SK-N-SH (cell line): ENCODE measurements at regions not wholly inside any gene's neighbourhood (a gene's known extent, or its start where the extent isn't known, plus 50 kb on each side); places are given as distances from the start of the nearest gene placed in this dataset.

ENCODE experiments used
- CTCF ChIA-PET: fragments of 300-600, 350-600 bp; formaldehyde crosslinking; extraction: SDS; loops from one replicate; lab custom pipeline; 2021; lab: Yijun Ruan, JAX
- POLR2A ChIA-PET: fragments of 350-600 bp; sonication (Branson Sonifier 250); formaldehyde crosslinking; extraction: SDS; loops from one replicate; lab custom pipeline; 2020; ENCODE audit warnings: antibody characterized with exemption, inconsistent platforms; lab: Yijun Ruan, JAX
- DNase-seq: peaks from one replicate; pipeline ENCODE4 v3.0.0; 2012
- H2AFZ ChIP-seq: fragments of 200-600 bp; sonication (generic); 2 replicates; pipeline ENCODE4 v1.8.1; 2016; ENCODE audit warnings: antibody characterized with exemption, mild to moderate bottlenecking, low read depth
- H3F3A ChIP-seq: fragments of 200-600 bp; sonication (generic); replicated peaks from 2 replicates; pipeline ENCODE3; 2016; ENCODE audit warnings: antibody characterized with exemption, mild to moderate bottlenecking; ENCODE audit not compliant: insufficient read depth
- H3K27ac ChIP-seq, 2 experiments: fragments of 200-500 bp in 1 of 2; fragments of 200-600 bp in 1 of 2; sonication (Bioruptor generic) in 1 of 2; sonication (generic), shearing (Covaris generic) in 1 of 2; 2 replicates each; pipeline versions ENCODE4 v1.5.1 to v1.6.1; 2014 to 2016; ENCODE audit warnings: low read depth in 2 of 2, inconsistent platforms in 1 of 2, low read length in 1 of 2, mild to moderate bottlenecking in 1 of 2, mixed read lengths in 1 of 2
- H3K27me3 ChIP-seq: fragments of 200-600 bp; sonication (generic), shearing (Covaris generic); 2 replicates; pipeline ENCODE4 v1.6.1; 2016; ENCODE audit warnings: mixed run types; ENCODE audit not compliant: insufficient read depth
- H3K36me3 ChIP-seq, 2 experiments: fragments of 200-500 bp in 1 of 2; fragments of 200-600 bp in 1 of 2; sonication (Bioruptor generic) in 1 of 2; sonication (generic) in 1 of 2; replicated peaks in 1 of 2; 2 replicates each; pipeline versions ENCODE3 to v1.5.1; 2014 to 2016; ENCODE audit warnings: low read length in 1 of 2, mild to moderate bottlenecking in 1 of 2; ENCODE audit not compliant: insufficient read depth in 2 of 2, control insufficient read depth in 1 of 2
- H3K4me1 ChIP-seq, 2 experiments: fragments of 200-500 bp in 1 of 2; fragments of 200-600 bp in 1 of 2; sonication (Bioruptor generic) in 1 of 2; sonication (generic), shearing (Covaris generic) in 1 of 2; 2 replicates each; pipeline versions ENCODE4 v1.5.1 to v1.6.1; 2014 to 2016; ENCODE audit warnings: low read depth in 1 of 2, low read length in 1 of 2, mixed run types in 1 of 2; ENCODE audit not compliant: insufficient read depth in 2 of 2, control insufficient read depth in 1 of 2
- H3K4me2 ChIP-seq: fragments of 200-600 bp; sonication (generic), shearing (Covaris generic); 2 replicates; pipeline ENCODE4 v1.6.1; 2017; ENCODE audit warnings: mixed run types
- H3K4me3 ChIP-seq, 2 experiments: fragments of 200-500 bp in 1 of 2; fragments of 200-600 bp in 1 of 2; sonication (Bioruptor generic) in 1 of 2; sonication (generic), shearing (Covaris generic) in 1 of 2; 2 replicates each; pipeline versions ENCODE4 v1.5.1 to v1.8.1; 2014 to 2016; ENCODE audit warnings: low read depth in 2 of 2, inconsistent platforms in 1 of 2, low read length in 1 of 2, mild to moderate bottlenecking in 1 of 2, mixed read lengths in 1 of 2, moderate library complexity in 1 of 2
- H3K79me2 ChIP-seq: fragments of 200-600 bp; sonication (generic); 2 replicates; pipeline ENCODE4 v1.8.1; 2017; ENCODE audit warnings: mild to moderate bottlenecking; ENCODE audit not compliant: insufficient read depth
- H3K9ac ChIP-seq: fragments of 200-600 bp; sonication (generic); 2 replicates; pipeline ENCODE4 v1.6.1; 2017; ENCODE audit warnings: mixed run types
- H3K9me2 ChIP-seq: fragments of 200-600 bp; sonication (generic); 2 replicates; pipeline ENCODE4 v1.6.1; 2017; ENCODE audit warnings: mixed run types
- H3K9me3 ChIP-seq: fragments of 200-600 bp; sonication (generic); 2 replicates; pipeline ENCODE4 v1.6.1; 2017; ENCODE audit warnings: mixed run types, mild to moderate bottlenecking, moderate library complexity
- H4K20me1 ChIP-seq: fragments of 200-600 bp; sonication (generic); 2 replicates; pipeline ENCODE4 v1.6.1; 2017; ENCODE audit warnings: mild to moderate bottlenecking, mixed run types; ENCODE audit not compliant: insufficient read depth
- EP300 ChIP-seq, 2 experiments: IDR thresholded peaks; 2 replicates each; pipeline versions ENCODE4 v1.4.0 to v1.6.1; 2012; ENCODE audit warnings: borderline replicate concordance in 1 of 2, low read depth in 1 of 2, low read length in 1 of 2
- EZH2phosphoT487 ChIP-seq: fragments of 200-600 bp; sonication (generic); IDR thresholded peaks from 2 replicates; pipeline ENCODE4 v1.6.1; 2017; ENCODE audit warnings: low read depth, mixed run types, mild to moderate bottlenecking, antibody characterized with exemption, moderate library complexity, borderline replicate concordance
- FOXJ3 ChIP-seq: sonication (generic); formaldehyde crosslinking; IDR thresholded peaks from 2 replicates; pipeline ENCODE4 v1.5.1; 2020; ENCODE audit warnings: mild to moderate bottlenecking, missing genetic modification reagents
- GATA2 ChIP-seq: sonication (generic); formaldehyde crosslinking; IDR thresholded peaks from 2 replicates; pipeline ENCODE4 v1.5.0; 2020; ENCODE audit warnings: mild to moderate bottlenecking, missing genetic modification reagents
- MEF2A ChIP-seq: IDR thresholded peaks from 2 replicates; pipeline ENCODE4 v1.4.0; 2012; ENCODE audit warnings: low read depth, borderline replicate concordance
- MXI1 ChIP-seq: IDR thresholded peaks from 2 replicates; pipeline ENCODE4 v1.6.1; 2012; ENCODE audit warnings: mild to moderate bottlenecking, low read depth, low read length, improper control_type of control experiment
- RCOR1 ChIP-seq: fragments of 150-350 bp; IDR thresholded peaks from 2 replicates; pipeline ENCODE4 v1.6.1; 2017; ENCODE audit warnings: antibody characterized with exemption, low read length
- RFX5 ChIP-seq: IDR thresholded peaks from 2 replicates; pipeline ENCODE4 v1.6.1; 2012; ENCODE audit warnings: mild to moderate bottlenecking, improper control_type of control experiment, low read length
- RXRA ChIP-seq: IDR thresholded peaks from 2 replicates; pipeline ENCODE4 v1.4.0; 2012; ENCODE audit warnings: low read depth, mild to moderate bottlenecking, borderline replicate concordance
- SIN3A ChIP-seq: IDR thresholded peaks from 2 replicates; pipeline ENCODE4 v1.6.1; 2012; ENCODE audit warnings: low read depth, mild to moderate bottlenecking, low read length, moderate library complexity, borderline replicate concordance
- SMC3 ChIP-seq: IDR thresholded peaks from 2 replicates; pipeline ENCODE4 v1.6.1; 2012; ENCODE audit warnings: low read depth, low read length, improper control_type of control experiment
- TAF1 ChIP-seq: IDR thresholded peaks from 2 replicates; pipeline ENCODE4 v1.6.1; 2012; ENCODE audit warnings: low read depth, mild to moderate bottlenecking, low read length, moderate library complexity, borderline replicate concordance
- TCF12 ChIP-seq: IDR thresholded peaks from 2 replicates; pipeline ENCODE4 v1.4.0; 2012
- WGBS: methylation state at CpG from one replicate; pipeline ENCODE4 v1.1.6; 2017; ENCODE audit warnings: low lambda C conversion rate; 5-methylcytosine and 5-hydroxymethylcytosine counted together
- TF ChIP-seq, protein P1 (sequence below): IDR thresholded peaks from 2 replicates; pipeline ENCODE4 v1.4.0; 2012; ENCODE audit warnings: low read depth, borderline replicate concordance
- TF ChIP-seq, protein P2 (sequence below): IDR thresholded peaks from 2 replicates; pipeline ENCODE4 v1.4.0; 2012; ENCODE audit warnings: low read depth
- TF ChIP-seq, protein P3 (sequence below): fragments of 200-600 bp; sonication (generic); IDR thresholded peaks from 2 replicates; pipeline ENCODE4 v1.6.1; 2017; ENCODE audit warnings: antibody characterized with exemption, mild to moderate bottlenecking, moderate library complexity

DNA sequence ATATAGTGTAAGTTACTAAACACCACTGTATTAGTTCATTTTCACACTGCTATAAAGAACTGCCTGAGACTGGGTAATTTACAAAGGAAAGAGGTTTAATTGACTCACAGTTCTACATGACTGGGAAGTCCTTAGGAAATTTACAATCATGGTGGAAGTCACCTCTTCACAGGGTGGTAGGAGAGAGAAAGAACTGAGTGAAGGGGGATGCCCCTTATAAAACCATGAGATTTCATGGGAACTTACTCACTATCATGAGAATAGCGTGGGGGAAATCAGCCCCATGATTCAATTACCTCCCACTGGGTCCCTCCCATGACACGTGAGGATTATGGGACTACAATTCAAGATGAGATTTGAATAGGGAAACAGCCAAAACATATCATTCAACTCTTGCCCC lies 618.0 kb downstream of the NYAP2 start:
- no peaks in the 10 kb centered on the region for H3K36me3 ChIP-seq
- no peaks in the 10 kb centered on the region for H3K27me3 ChIP-seq
- H3K9ac ChIP-seq = no peak overlapping the region
- no peak overlapping the region for H3K4me3 ChIP-seq
- H3K9me3 ChIP-seq = no peaks in the 10 kb centered on the region
- no peak overlapping the region for H3K4me2 ChIP-seq
- no peak for TF ChIP-seq MXI1
- no peak for TF ChIP-seq EZH2phosphoT487
- TF ChIP-seq SIN3A = no peak
- TF ChIP-seq, protein P1, sequence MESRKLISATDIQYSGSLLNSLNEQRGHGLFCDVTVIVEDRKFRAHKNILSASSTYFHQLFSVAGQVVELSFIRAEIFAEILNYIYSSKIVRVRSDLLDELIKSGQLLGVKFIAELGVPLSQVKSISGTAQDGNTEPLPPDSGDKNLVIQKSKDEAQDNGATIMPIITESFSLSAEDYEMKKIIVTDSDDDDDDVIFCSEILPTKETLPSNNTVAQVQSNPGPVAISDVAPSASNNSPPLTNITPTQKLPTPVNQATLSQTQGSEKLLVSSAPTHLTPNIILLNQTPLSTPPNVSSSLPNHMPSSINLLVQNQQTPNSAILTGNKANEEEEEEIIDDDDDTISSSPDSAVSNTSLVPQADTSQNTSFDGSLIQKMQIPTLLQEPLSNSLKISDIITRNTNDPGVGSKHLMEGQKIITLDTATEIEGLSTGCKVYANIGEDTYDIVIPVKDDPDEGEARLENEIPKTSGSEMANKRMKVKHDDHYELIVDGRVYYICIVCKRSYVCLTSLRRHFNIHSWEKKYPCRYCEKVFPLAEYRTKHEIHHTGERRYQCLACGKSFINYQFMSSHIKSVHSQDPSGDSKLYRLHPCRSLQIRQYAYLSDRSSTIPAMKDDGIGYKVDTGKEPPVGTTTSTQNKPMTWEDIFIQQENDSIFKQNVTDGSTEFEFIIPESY = no peak
- no peak for TF ChIP-seq RCOR1
- no peak for TF ChIP-seq TCF12
- no peaks in the 10 kb centered on the region; the same call in 1 of the 2 replicates for H3K9me2 ChIP-seq
- no peak overlapping the region for H2AFZ ChIP-seq
- no peak overlapping the region for H3K27ac ChIP-seq
- DNase-seq = no peak
- CTCF ChIA-PET = no interaction called here
- POLR2A ChIA-PET = no interaction called here
- 27% methylated on average over 2 of the region's 2 CpGs for WGBS
- H3K79me2 ChIP-seq = no peaks in the 10 kb centered on the region
- H3F3A ChIP-seq = no peaks in the 10 kb centered on the region
- no peaks in the 10 kb centered on the region for H3K4me1 ChIP-seq
- no peaks in the 10 kb centered on the region for H4K20me1 ChIP-seq

DNA sequence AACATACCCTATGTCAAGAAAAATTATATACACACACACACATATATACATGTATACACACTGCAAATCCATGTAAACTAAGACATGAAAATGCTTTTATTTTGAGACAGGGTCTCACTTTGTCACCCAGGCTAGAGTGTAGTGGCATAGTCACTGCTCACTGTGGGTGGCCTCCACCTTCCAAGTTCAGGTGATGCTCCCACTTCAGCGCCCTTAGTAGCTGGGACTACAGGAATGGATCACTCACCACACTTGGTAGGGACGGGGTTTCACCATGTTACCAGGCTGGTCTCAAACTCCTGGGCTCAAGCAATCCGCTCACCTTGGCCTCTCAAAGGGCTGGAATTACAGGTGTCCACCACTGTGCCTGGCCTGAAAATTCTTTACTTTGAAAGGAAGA lies 617.6 kb downstream of the NYAP2 start:
- H4K20me1 ChIP-seq = no peaks in the 10 kb centered on the region
- no peaks in the 10 kb centered on the region for H3K4me1 ChIP-seq
- ChIA-PET POLR2A (no interaction called here), CTCF (no interaction called here)
- no peaks in the 10 kb centered on the region for H3K9me3 ChIP-seq
- 39% methylated on average over 3 of the region's 3 CpGs for WGBS
- H2AFZ ChIP-seq = no peak overlapping the region
- no peak overlapping the region for H3K4me3 ChIP-seq
- no peak overlapping the region for H3K4me2 ChIP-seq
- no peak overlapping the region for H3K27ac ChIP-seq
- no peak for DNase-seq
- no peaks in the 10 kb centered on the region for H3F3A ChIP-seq
- no peaks in the 10 kb centered on the region for H3K79me2 ChIP-seq
- H3K9me2 ChIP-seq = no peaks in the 10 kb centered on the region; the same call in 1 of the 2 replicates
- H3K9ac ChIP-seq = no peak overlapping the region
- no peak for TF ChIP-seq GATA2 (CRISPR knock-in tag)
- TF ChIP-seq RFX5 = no peak
- no peak for TF ChIP-seq EP300 (IDR thresholded peaks at IDR 0.05; ENCODE audit: borderline replicate concordance in 1 of 2, low read depth in 1 of 2, low read length in 1 of 2)
- no peak for TF ChIP-seq FOXJ3 (CRISPR knock-in tag)
- TF ChIP-seq TAF1 = no peak
- no peak for TF ChIP-seq RXRA
- no peak for TF ChIP-seq SMC3
- TF ChIP-seq EZH2phosphoT487 = no peak
- TF ChIP-seq, protein P2, sequence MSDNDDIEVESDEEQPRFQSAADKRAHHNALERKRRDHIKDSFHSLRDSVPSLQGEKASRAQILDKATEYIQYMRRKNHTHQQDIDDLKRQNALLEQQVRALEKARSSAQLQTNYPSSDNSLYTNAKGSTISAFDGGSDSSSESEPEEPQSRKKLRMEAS = no peak
- TF ChIP-seq, protein P3, sequence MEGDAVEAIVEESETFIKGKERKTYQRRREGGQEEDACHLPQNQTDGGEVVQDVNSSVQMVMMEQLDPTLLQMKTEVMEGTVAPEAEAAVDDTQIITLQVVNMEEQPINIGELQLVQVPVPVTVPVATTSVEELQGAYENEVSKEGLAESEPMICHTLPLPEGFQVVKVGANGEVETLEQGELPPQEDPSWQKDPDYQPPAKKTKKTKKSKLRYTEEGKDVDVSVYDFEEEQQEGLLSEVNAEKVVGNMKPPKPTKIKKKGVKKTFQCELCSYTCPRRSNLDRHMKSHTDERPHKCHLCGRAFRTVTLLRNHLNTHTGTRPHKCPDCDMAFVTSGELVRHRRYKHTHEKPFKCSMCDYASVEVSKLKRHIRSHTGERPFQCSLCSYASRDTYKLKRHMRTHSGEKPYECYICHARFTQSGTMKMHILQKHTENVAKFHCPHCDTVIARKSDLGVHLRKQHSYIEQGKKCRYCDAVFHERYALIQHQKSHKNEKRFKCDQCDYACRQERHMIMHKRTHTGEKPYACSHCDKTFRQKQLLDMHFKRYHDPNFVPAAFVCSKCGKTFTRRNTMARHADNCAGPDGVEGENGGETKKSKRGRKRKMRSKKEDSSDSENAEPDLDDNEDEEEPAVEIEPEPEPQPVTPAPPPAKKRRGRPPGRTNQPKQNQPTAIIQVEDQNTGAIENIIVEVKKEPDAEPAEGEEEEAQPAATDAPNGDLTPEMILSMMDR = no peak
- TF ChIP-seq MEF2A = no peak
- TF ChIP-seq, all 33 proteins: peak for 0
- Histone ChIP-seq H3K36me3 (no peaks in the 10 kb centered on the region), H3K27me3 (no peaks in the 10 kb centered on the region)
